PC-9 (cell line): ENCODE measurements at regions not wholly inside any gene's neighbourhood (a gene's known extent, or its start where the extent isn't known, plus 50 kb on each side); places are given as distances from the start of the nearest gene placed in this dataset.
"Not testable (repeated sequence)": the region's sequence is repeated elsewhere in the genome, so short reads cannot be mapped to it uniquely, and the experiment has no call there.

Experiments used
- CTCF ChIP-seq: fragments of 200-600 bp; sonication (generic); conservative IDR thresholded peaks from 2 replicates; pipeline ENCODE4 v1.6.1; 2017; ENCODE audit warnings: mixed run types, antibody characterized with exemption, mild to moderate bottlenecking, moderate library complexity
- EZH2 ChIP-seq: fragments of 200-600 bp; sonication (generic); IDR thresholded peaks from 2 replicates; pipeline ENCODE4 v1.8.0; 2017; ENCODE audit warnings: antibody characterized with exemption, low read depth

- TF ChIP-seq CTCF, EZH2: not testable (repeated sequence)
These were observed 115.0 kb upstream of the FBXO28 start for GRCh38 chr1:223998676-223999455.
